ENCODE measurements at regions not wholly inside any gene's neighbourhood (a gene's known extent, or its start where the extent isn't known, plus 50 kb on each side); places are given as distances from the start of the nearest gene placed in this dataset.
A peak's percentile ranks its signal among the peaks of the same experiment; 100 is the strongest.

GRCh38 chr2:211132573-211132972, 576.2 kb downstream of the CPS1 start:
- no peak overlapping the region for H3K27ac Mint-ChIP-seq
- no peaks in the 10 kb centered on the region for H3K36me3 Mint-ChIP-seq (ENCODE audit: low read depth)
- no peaks in the 10 kb centered on the region for H3K4me1 Mint-ChIP-seq
- no peak for DNase-seq
- H3K9me3 Mint-ChIP-seq: no peaks in the 10 kb centered on the region
- intact Hi-C loops (cut with micrococcal nuclease): no loop called here
- no peak overlapping the region for H3K4me3 Mint-ChIP-seq
- no peaks in the 10 kb centered on the region for H3K27me3 Mint-ChIP-seq

- no peaks in the 10 kb centered on the region for H3K4me1 Mint-ChIP-seq
- no peaks in the 10 kb centered on the region for H3K36me3 Mint-ChIP-seq (ENCODE audit: low read depth)
- H3K9me3 Mint-ChIP-seq: no peaks in the 10 kb centered on the region
- intact Hi-C loops (cut with micrococcal nuclease): no loop called here
- DNase-seq: no peak
- no peak overlapping the region for H3K4me3 Mint-ChIP-seq
- H3K27me3 Mint-ChIP-seq: no peaks in the 10 kb centered on the region
- no peak overlapping the region for H3K27ac Mint-ChIP-seq
These were observed 577.4 kb downstream of the CPS1 start for GRCh38 chr2:211133766-211134165.

- intact Hi-C loops (cut with micrococcal nuclease): no loop called here
- Mint-ChIP-seq H3K36me3 (ENCODE audit: low read depth) (no peaks in the 10 kb centered on the region), H3K4me3 (no peak overlapping the region), H3K27ac (no peak overlapping the region), H3K4me1 (no peaks in the 10 kb centered on the region), H3K27me3 (no peaks in the 10 kb centered on the region), H3K9me3 (no peaks in the 10 kb centered on the region)
- DNase-seq: no peak
These were observed 582.2 kb downstream of the CPS1 start for GRCh38 chr2:211138551-211138950.

- Mint-ChIP-seq H3K27ac (no peak overlapping the region), H3K4me1 (no peaks in the 10 kb centered on the region), H3K4me3 (no peak overlapping the region), H3K9me3 (no peaks in the 10 kb centered on the region), H3K27me3 (no peaks in the 10 kb centered on the region), H3K36me3 (ENCODE audit: low read depth) (no peaks in the 10 kb centered on the region)
- intact Hi-C loops (cut with micrococcal nuclease): no loop called here
- no peak for DNase-seq
These were observed 585.2 kb downstream of the CPS1 start for GRCh38 chr2:211141646-211142045.

GRCh38 chr2:211144078-211144477, 587.7 kb downstream of the CPS1 start:
- no peak for DNase-seq
- H3K4me1 Mint-ChIP-seq: no peaks in the 10 kb centered on the region
- H3K4me3 Mint-ChIP-seq: no peak overlapping the region
- no peaks in the 10 kb centered on the region for H3K9me3 Mint-ChIP-seq
- H3K27ac Mint-ChIP-seq: no peak overlapping the region
- intact Hi-C loops (cut with micrococcal nuclease): no loop called here
- no peaks in the 10 kb centered on the region for H3K36me3 Mint-ChIP-seq (ENCODE audit: low read depth)
- H3K27me3 Mint-ChIP-seq: no peaks in the 10 kb centered on the region

GRCh38 chr2:211144974-211145665, 588.7 kb downstream of the CPS1 start:
- Mint-ChIP-seq H3K27ac (no peak overlapping the region), H3K36me3 (ENCODE audit: low read depth) (no peaks in the 10 kb centered on the region), H3K4me3 (no peak overlapping the region), H3K4me1 (no peaks in the 10 kb centered on the region), H3K9me3 (no peaks in the 10 kb centered on the region), H3K27me3 (no peaks in the 10 kb centered on the region)
- intact Hi-C loops (cut with micrococcal nuclease): no loop called here
- DNase-seq: no peak

- Mint-ChIP-seq H3K9me3 (no peaks in the 10 kb centered on the region), H3K27ac (no peak overlapping the region), H3K4me1 (no peaks in the 10 kb centered on the region), H3K4me3 (no peak overlapping the region), H3K27me3 (no peaks in the 10 kb centered on the region), H3K36me3 (ENCODE audit: low read depth) (no peaks in the 10 kb centered on the region)
- intact Hi-C loops (cut with micrococcal nuclease): no loop called here
- DNase-seq: no peak
These were observed 593.3 kb downstream of the CPS1 start for GRCh38 chr2:211149731-211150130.

- Mint-ChIP-seq H3K9me3 (no peaks in the 10 kb centered on the region), H3K4me3 (no peak overlapping the region), H3K27ac (no peak overlapping the region), H3K4me1 (no peaks in the 10 kb centered on the region), H3K36me3 (ENCODE audit: low read depth) (no peaks in the 10 kb centered on the region), H3K27me3 (no peaks in the 10 kb centered on the region)
- intact Hi-C loops (cut with micrococcal nuclease): no loop called here
- no peak for DNase-seq
These were observed 600.8 kb downstream of the CPS1 start for GRCh38 chr2:211157211-211157610.

GRCh38 chr2:211157856-211158463, 601.6 kb downstream of the CPS1 start:
- no peaks in the 10 kb centered on the region for H3K4me1 Mint-ChIP-seq
- H3K36me3 Mint-ChIP-seq (ENCODE audit: low read depth): no peaks in the 10 kb centered on the region
- H3K4me3 Mint-ChIP-seq: no peak overlapping the region
- H3K9me3 Mint-ChIP-seq: no peaks in the 10 kb centered on the region
- intact Hi-C loops (cut with micrococcal nuclease): loop anchor here (1.0 to 2.0 kb wide), 2 partner anchors 541 to 581 kb away; no protein-coding TSS in a partner anchor
- peak; percentile 89 for DNase-seq
- H3K27me3 Mint-ChIP-seq: no peaks in the 10 kb centered on the region
- no peak overlapping the region for H3K27ac Mint-ChIP-seq

- H3K36me3 Mint-ChIP-seq (ENCODE audit: low read depth): no peaks in the 10 kb centered on the region
- no peak overlapping the region for H3K27ac Mint-ChIP-seq
- intact Hi-C loops (cut with micrococcal nuclease): loop anchor here (2.0 kb wide), 1 partner anchor 543 kb away; no protein-coding TSS in a partner anchor
- H3K9me3 Mint-ChIP-seq: no peaks in the 10 kb centered on the region
- DNase-seq: no peak
- H3K27me3 Mint-ChIP-seq: no peaks in the 10 kb centered on the region
- no peak overlapping the region for H3K4me3 Mint-ChIP-seq
- H3K4me1 Mint-ChIP-seq: no peaks in the 10 kb centered on the region
These were observed 603.6 kb downstream of the CPS1 start for GRCh38 chr2:211159972-211160371.

- H3K36me3 Mint-ChIP-seq (ENCODE audit: low read depth): no peaks in the 10 kb centered on the region
- H3K4me3 Mint-ChIP-seq: no peak overlapping the region
These were observed 604.8 kb downstream of the CPS1 start for GRCh38 chr2:211161236-211161635.

GRCh38 chr2:211162911-211163310, 606.5 kb downstream of the CPS1 start:
- intact Hi-C loops (cut with micrococcal nuclease): no loop called here
- no peaks in the 10 kb centered on the region for H3K9me3 Mint-ChIP-seq
- no peaks in the 10 kb centered on the region for H3K27me3 Mint-ChIP-seq
- H3K4me1 Mint-ChIP-seq: no peaks in the 10 kb centered on the region
- H3K4me3 Mint-ChIP-seq: no peak overlapping the region
- DNase-seq: no peak
- no peaks in the 10 kb centered on the region for H3K36me3 Mint-ChIP-seq (ENCODE audit: low read depth)
- no peak overlapping the region for H3K27ac Mint-ChIP-seq

More at GRCh38 chr2:211161236-211161635, 604.8 kb downstream of the CPS1 start:
- intact Hi-C loops (cut with micrococcal nuclease): no loop called here
- Mint-ChIP-seq H3K4me1 (no peaks in the 10 kb centered on the region), H3K27ac (no peak overlapping the region), H3K27me3 (no peaks in the 10 kb centered on the region), H3K9me3 (no peaks in the 10 kb centered on the region)
- DNase-seq: no peak

GRCh38 chr2:211170843-211171242, 614.4 kb downstream of the CPS1 start:
- intact Hi-C loops (cut with micrococcal nuclease): no loop called here
- H3K27ac Mint-ChIP-seq: no peak overlapping the region
- H3K36me3 Mint-ChIP-seq (ENCODE audit: low read depth): no peaks in the 10 kb centered on the region
- no peaks in the 10 kb centered on the region for H3K9me3 Mint-ChIP-seq
- DNase-seq: no peak
- no peaks in the 10 kb centered on the region for H3K4me1 Mint-ChIP-seq
- H3K4me3 Mint-ChIP-seq: no peak overlapping the region
- H3K27me3 Mint-ChIP-seq: no peaks in the 10 kb centered on the region

- H3K27me3 Mint-ChIP-seq: no peaks in the 10 kb centered on the region
- H3K9me3 Mint-ChIP-seq: no peaks in the 10 kb centered on the region
- no peaks in the 10 kb centered on the region for H3K36me3 Mint-ChIP-seq (ENCODE audit: low read depth)
- intact Hi-C loops (cut with micrococcal nuclease): no loop called here
- H3K4me1 Mint-ChIP-seq: no peaks in the 10 kb centered on the region
- no peak for DNase-seq
- H3K27ac Mint-ChIP-seq: no peak overlapping the region
- H3K4me3 Mint-ChIP-seq: no peak overlapping the region
These were observed 617.6 kb downstream of the CPS1 start for GRCh38 chr2:211174021-211174420.

- H3K27ac Mint-ChIP-seq: no peak overlapping the region
- no peak for DNase-seq
- no peaks in the 10 kb centered on the region for H3K4me1 Mint-ChIP-seq
- H3K9me3 Mint-ChIP-seq: no peaks in the 10 kb centered on the region
- H3K36me3 Mint-ChIP-seq (ENCODE audit: low read depth): no peaks in the 10 kb centered on the region
- H3K4me3 Mint-ChIP-seq: no peak overlapping the region
- intact Hi-C loops (cut with micrococcal nuclease): no loop called here
- no peaks in the 10 kb centered on the region for H3K27me3 Mint-ChIP-seq
These were observed 618.2 kb downstream of the CPS1 start for GRCh38 chr2:211174631-211175030.
